Loucy (cell line): ENCODE measurements at regions not wholly inside any gene's neighbourhood (a gene's known extent, or its start where the extent isn't known, plus 50 kb on each side); places are given as distances from the start of the nearest gene placed in this dataset.

Experiments
- CTCF ChIP-seq: fragments of 200-600 bp; sonication (generic); conservative IDR thresholded peaks from 2 replicates; pipeline ENCODE4 v1.5.1; 2014; ENCODE audit warnings: mild to moderate bottlenecking, antibody characterized with exemption, low read length
- EZH2phosphoT487 ChIP-seq: fragments of 200-600 bp; IDR thresholded peaks from 2 replicates; pipeline ENCODE4 v1.6.1; 2018; ENCODE audit warnings: antibody characterized with exemption, mild to moderate bottlenecking, moderate library complexity, borderline replicate concordance

DNA sequence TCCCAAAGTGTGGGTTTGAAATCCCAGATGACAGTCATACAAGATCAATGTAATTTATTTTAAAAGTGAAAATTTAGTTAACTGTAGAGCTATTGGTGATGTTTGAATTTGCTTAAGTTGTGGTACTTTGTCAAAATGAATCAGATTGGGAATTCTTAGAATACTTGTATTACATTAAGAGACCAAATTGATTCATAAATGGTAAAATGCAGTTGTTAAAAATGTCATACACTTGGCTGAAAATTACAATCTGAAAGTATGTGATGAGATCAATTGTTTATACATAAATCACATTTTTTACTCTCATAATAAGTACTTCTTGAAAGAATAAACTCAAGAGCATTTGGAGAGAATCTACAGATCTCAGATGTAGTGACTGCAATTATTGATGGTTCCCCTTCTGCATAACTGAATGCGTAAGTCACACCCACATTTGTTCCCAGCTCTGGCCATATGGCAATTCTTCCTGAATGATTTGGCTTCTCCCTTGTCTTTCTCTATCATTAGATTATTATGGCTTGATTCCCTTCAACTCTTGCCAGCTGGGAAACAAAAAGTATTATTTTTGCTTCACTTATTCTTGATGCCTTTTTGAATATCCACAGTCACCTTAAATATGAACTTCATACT lies 558.5 kb downstream of the CPS1 start:
- no peak for TF ChIP-seq CTCF
- no peak for TF ChIP-seq EZH2phosphoT487
